NCI-H1417 treated with DMSO at 0.1 percent for 48 hours (cell line): ENCODE measurements at regions not wholly inside any gene's neighbourhood (a gene's known extent, or its start where the extent isn't known, plus 50 kb on each side); places are given as distances from the start of the nearest gene placed in this dataset.
"Not testable (repeated sequence)": the region's sequence is repeated elsewhere in the genome, so short reads cannot be mapped to it uniquely, and the experiment has no call there.

Source experiments
- DNase-seq: peaks from one replicate; lab custom pipeline; 2025; lab: John Stamatoyannopoulos, UW

DNA sequence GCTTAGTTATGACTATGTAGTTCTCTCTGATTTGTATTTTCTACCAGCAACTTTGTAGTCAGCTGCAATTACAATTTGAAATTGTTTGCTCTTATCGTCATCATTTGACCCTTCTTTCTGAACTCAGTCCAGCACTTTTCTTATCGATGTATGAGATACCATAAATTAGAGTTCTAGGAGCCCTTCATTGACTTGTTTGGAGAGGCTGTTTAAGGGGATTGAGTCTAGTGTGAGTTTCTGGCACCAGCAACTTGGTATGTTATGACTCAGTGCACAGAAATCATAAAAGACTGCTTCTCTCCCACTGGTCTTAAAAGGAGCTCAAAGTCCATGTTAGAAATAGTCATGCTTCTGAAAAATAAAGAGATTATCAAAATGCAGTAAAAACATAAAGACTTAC is 190.3 kb downstream of the TENT5A start:
- no peak for DNase-seq

DNA sequence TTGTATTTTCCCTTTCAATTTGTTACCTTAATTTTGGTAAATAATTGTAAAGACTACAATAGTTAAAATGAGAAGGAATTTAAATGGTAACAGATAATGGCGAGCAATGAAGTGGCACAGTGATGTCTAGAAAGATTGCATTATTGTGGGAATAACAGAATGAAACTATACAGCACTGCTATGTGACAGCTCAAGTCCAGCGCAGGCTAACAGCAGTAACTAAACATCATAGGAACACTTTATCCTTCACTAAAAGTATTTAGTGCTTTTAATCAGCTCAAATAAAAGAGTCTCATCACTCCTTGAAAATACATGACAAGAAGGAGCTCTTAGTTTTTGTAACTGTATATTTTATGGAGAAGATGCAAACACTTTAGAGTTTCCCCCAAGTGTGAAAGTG is 190.8 kb downstream of the TENT5A start:
- DNase-seq: no peak

DNA sequence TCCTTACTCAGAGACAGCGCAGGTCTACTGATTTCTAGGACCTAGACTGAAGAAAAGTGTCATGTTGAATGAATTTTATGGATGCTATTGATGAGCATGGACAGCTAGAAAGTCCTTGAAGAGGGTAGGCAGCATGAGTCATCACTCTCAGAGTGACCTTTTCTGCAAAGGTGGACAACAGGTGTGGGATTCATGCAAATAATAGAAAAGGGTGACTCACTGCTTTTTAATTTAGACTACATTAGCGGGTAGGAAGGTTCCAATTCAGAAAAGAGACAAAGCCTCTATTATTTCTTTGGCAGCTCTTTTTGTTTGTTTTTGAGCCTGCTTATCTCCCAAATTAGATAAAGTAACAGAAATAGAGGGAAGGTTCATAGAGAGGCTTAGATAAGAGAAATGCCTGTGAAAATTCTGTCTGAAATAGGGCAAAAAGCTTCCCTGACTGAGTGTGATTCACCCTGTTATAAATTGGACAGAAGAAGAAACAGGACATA is 191.4 kb downstream of the TENT5A start:
- peak; percentile 2 for DNase-seq

DNA sequence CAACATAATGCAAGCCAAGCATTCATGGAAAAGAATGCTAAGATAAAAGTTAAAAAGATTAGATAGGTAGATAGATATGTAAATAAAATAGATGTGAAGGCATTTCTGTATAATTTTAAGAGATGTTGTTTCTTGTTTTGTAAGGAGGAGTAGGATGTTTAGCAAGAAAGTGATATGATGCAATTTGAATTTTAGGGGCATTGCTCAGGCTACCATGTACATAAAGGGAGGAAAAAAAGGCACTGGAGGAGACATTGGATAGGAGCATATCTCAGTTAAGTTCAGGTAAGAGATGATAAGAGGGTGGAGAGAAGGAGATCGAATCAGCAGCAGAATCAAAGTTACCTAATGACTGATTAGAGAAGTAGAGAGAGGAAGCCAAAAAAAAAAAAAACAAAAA is 194.7 kb downstream of the TENT5A start:
- no peak for DNase-seq

- DNase-seq: no peak
These were observed 195.9 kb downstream of the TENT5A start for GRCh38 chr6:81556551-81556950.

- no peak for DNase-seq
These were observed 199.3 kb downstream of the TENT5A start for GRCh38 chr6:81553216-81553615.

DNA sequence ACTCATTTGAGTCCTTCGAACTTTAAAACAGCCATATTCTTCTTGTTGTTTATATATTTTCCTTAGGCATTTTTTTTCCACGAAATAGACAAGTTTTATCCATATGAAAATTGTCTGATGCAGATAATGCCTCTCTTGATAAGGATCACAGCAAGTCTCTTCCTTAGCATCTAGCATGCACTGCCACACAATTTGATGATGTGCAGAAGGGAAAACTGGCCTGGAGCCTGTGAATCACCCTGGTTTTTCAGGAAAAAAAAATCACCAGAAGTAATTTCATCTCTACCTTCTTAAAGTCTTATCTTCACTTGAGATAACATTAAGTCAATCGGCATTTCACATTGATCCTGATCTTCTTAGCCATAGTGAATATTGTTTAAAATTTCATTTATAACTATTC is 199.8 kb downstream of the TENT5A start:
- DNase-seq: no peak

GRCh38 chr6:81547149-81547548 is 205.3 kb downstream of the TENT5A start:
- no peak for DNase-seq

GRCh38 chr6:81534934-81535465 is 217.5 kb downstream of the TENT5A start:
- DNase-seq: no peak

DNA sequence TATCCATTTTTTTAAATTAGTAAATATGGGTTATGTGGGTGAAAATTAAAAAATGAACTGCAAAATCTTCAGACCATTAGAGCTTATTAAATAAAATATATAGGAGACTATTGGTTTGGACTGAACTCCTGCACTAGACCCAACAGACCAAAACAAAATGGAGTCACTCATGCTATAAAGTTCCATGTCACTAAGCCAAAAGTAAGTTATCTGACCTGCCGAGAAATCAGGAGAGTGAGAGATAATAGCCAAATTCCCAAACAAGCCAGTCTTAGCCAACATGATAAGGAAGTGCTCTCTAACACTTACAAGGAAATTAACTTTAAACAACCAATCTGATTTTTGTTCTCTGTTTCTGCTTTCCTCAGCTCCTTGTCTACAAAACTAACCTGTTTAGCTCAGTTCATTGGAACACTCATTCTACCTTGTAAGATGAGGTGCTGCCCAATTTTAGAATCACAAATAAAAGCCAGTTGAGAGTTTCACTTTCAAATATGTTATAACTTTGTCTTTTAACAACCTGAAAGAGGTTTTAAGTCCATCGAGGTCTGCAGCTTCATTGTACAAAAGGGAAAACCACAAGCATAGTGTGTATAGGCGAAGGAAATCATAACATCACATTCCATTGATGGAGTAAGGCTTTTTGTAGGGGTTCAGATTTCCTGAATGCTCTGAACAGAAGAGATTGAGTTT is 220.5 kb downstream of the TENT5A start:
- no peak for DNase-seq

DNA sequence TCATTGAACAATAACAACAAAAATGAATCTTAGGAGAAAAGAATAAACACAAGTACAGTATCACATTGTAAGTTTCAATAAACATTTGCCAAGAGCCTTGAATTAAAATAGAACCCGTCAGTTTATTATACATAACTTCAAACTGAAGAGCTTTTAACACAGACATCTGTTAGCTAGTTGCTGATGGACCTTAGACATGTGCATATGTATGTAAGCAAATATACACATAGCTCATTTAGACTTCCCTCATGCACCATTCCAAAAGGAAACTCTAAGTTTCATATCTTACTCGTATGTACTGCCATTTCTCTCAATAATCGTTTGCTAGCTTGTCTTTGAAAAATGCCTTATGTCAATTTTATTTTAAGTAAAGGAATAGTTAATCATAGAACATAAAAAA is 235.0 kb downstream of the TENT5A start:
- no peak for DNase-seq

DNA sequence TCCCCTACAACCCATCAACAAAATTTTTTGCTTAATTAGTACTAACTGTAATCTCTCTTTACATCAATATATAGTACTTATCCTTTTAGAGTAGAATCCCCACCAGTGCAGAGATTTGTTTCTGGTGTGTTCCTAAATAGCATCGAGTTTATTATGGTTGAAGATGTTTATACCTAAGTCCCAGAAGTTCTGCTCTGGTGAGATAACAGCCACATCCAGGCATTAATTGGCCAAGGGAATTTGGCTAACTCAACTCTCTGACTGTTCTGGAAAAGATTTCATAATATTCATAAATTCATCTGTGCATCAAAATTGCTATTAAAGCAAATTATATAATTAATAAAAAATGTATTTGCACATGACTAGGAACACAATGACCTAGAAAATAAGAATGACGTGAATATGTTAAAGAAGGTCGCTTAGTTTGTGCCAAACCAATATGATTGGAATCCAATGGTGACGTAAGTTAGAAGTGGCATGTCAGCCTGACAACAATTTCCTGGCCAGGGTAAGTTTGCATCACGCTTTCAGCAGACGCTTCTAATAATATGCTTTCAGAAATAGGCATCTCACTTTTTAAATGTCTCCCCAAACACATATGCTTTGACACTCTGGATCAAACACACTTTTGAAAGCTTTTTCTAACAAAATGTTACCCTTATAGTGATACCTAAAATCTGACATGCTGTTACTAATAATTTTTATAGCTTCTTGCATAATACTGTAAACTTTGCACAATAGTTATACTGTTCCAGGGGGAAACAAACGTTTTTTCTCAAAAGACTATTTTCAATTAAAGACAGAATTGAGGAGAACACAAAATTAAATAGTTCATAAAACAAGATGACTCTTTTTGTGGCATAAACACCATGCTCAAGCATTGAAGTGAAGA is 236.7 kb downstream of the TENT5A start:
- DNase-seq: no peak

GRCh38 chr6:81514195-81514594 is 238.3 kb downstream of the TENT5A start:
- not testable (repeated sequence) for DNase-seq

DNA sequence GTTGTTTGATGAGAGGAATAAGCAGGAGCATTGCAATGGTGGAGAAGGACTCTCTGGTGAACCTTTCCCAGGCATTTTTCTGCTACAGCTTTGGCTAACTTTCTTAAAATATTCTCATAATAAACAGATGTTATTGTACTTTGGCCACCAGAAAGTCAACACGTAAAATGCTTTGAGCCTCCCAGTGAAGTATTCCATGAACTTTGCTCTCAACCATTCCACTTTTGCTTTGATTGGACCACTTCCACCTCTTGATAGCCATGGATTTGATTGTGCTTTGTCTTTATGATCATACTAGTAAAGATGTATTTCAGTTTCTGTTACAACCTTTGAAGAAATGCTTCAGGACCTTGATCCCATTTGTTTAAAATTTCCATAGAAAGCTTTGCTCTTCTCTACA is 241.1 kb downstream of the TENT5A start:
- DNase-seq: no peak

DNA sequence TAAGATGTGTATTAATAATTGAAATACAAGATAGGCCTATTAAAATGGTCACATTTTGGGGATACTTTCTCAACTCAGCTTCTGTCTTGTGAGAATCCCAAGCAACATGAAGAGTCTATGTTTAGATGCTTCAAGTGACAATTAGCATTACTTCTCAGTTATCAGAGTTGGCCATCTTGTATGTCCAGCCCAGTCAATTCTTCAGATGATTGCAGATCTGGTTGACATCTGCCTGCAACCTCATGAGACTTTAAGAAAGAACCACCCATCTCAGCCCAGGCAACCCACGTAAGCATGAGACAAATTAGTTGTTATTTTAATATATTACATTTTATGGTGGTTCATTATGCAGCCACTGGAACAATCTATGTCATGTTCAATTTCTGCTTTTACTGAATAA is 256.5 kb downstream of the TENT5A start:
- no peak for DNase-seq

DNA sequence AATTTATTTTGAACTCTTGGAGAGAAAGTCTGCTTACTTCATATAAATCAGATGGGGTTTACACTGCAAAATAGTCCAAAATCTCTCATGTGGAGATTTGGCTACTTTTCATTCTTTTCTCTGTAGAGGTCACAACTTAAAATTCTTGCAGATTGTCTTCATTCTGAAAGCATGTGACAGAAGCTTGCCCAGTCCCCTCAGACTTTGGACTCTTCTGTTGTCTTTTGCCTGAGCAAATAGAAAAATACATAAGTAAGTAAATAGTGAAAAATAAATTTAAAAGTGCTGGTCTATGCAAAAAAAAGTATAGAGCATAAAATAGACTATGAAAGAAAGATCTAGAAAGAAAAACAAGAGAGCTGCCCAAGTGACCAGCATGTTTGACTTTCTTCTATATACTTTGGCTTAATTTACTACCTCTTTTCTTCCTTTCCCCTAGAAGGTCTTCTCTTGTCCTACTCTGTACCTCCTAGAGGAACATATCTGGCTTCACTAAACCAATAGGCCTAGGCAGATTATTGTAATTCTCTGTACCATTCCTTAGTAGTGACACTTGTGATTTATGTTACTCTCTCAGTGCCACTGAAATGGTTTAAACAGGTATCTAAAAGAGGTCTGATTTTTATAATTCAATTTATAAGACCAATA is 260.9 kb downstream of the TENT5A start:
- DNase-seq: no peak

GRCh38 chr6:81487489-81487888 is 265.0 kb downstream of the TENT5A start:
- no peak for DNase-seq

- no peak for DNase-seq
These were observed 266.2 kb downstream of the TENT5A start for GRCh38 chr6:81486234-81486633.

- no peak for DNase-seq
These were observed 267.1 kb downstream of the TENT5A start for GRCh38 chr6:81485395-81485794.

- no peak for DNase-seq
These were observed 268.2 kb downstream of the TENT5A start for GRCh38 chr6:81484251-81484650.

- no peak for DNase-seq
These were observed 272.3 kb downstream of the TENT5A start for GRCh38 chr6:81480139-81480538.

GRCh38 chr6:81476881-81477280 is 275.6 kb downstream of the TENT5A start:
- DNase-seq: no peak

DNA sequence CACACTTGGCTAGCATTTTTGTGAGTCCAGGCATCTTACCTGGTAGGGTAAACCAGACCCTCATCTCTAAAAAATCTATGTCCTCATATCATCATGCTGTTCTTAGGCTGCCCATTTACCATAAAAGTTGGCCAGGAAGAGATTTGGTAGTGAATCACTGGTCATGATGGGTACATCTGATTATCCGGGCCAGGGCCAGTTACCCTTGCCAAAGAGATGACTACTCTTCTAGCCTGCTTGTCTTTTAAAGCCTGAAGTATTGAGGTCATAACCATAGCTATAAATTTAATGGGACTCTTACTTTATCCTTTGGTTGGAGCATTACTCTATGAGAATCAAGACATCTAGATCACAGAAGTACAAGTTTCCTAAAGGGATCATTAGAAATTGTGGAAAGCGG is 276.8 kb downstream of the TENT5A start:
- no peak for DNase-seq
